MCF 10A (cell line): ENCODE measurements at regions not wholly inside any gene's neighbourhood (a gene's known extent, or its start where the extent isn't known, plus 50 kb on each side); places are given as distances from the start of the nearest gene placed in this dataset.

ENCODE experiments used
- BruUV-seq: library from RNA; stranded (reverse); fragments of 400-500 nt; replicated peaks from 2 replicates; lab custom pipeline; 2021; lab: Mats Ljungman, UMichigan
- CTCF ChIA-PET: fragments of 300-600 bp; sonication (Branson Sonifier 250); formaldehyde crosslinking; extraction: SDS; loops from one replicate; lab custom pipeline; 2021; ENCODE audit warnings: antibody characterized with exemption, inconsistent platforms; lab: Yijun Ruan, JAX
- POLR2A ChIA-PET: fragments of 300-600, 350-650 bp; sonication (Branson Sonifier 250); formaldehyde crosslinking; extraction: SDS; loops from one replicate; lab custom pipeline; 2020; ENCODE audit warnings: antibody characterized with exemption, inconsistent platforms; lab: Yijun Ruan, JAX
- DNase-seq: peaks from one replicate; pipeline ENCODE4 v3.0.0-alpha.2; 2018; ENCODE audit not compliant: unreplicated experiment
- H3K27ac Mint-ChIP-seq: one replicate; pipeline ENCODE4 v1.8.0; 2022; ENCODE audit warnings: mild to moderate bottlenecking, low read depth, mixed read lengths; ENCODE audit not compliant: unreplicated experiment
- H3K27me3 Mint-ChIP-seq: one replicate; pipeline ENCODE4 v1.8.0; 2022; ENCODE audit warnings: mixed read lengths; ENCODE audit not compliant: insufficient read depth, unreplicated experiment
- H3K36me3 Mint-ChIP-seq: one replicate; pipeline ENCODE4 v1.8.0; 2022; ENCODE audit warnings: mild to moderate bottlenecking, moderate library complexity, mixed read lengths; ENCODE audit not compliant: insufficient read depth, unreplicated experiment
- H3K4me1 Mint-ChIP-seq: one replicate; pipeline ENCODE4 v1.8.0; 2022; ENCODE audit warnings: mixed read lengths; ENCODE audit not compliant: insufficient read depth, unreplicated experiment
- H3K4me3 Mint-ChIP-seq: one replicate; pipeline ENCODE4 v1.8.0; 2022; ENCODE audit warnings: mild to moderate bottlenecking, moderate library complexity, mixed read lengths; ENCODE audit not compliant: unreplicated experiment
- H3K9me3 Mint-ChIP-seq: one replicate; pipeline ENCODE4 v1.8.0; 2022; ENCODE audit warnings: mixed read lengths; ENCODE audit not compliant: unreplicated experiment
- CTCF ChIP-seq: fragments of 200-600 bp; IDR thresholded peaks from one replicate; pipeline ENCODE4 v1.8.0; 2022; ENCODE audit warnings: antibody characterized with exemption, mild to moderate bottlenecking; ENCODE audit not compliant: unreplicated experiment
- intact Hi-C: fragments of 100-400 bp; cut with micrococcal nuclease; formaldehyde crosslinking; loops from 2 replicates; pipeline ENCODE4 v1.14.1; 2022

- no peak for DNase-seq
- Mint-ChIP-seq H3K27ac (no peak overlapping the region), H3K36me3 (no peaks in the 10 kb centered on the region), H3K27me3 (peaks cover 20% of the 10 kb centered on the region), H3K4me3 (no peak overlapping the region), H3K9me3 (no peaks in the 10 kb centered on the region), H3K4me1 (no peaks in the 10 kb centered on the region)
- intact Hi-C loops = no loop called here
- CTCF ChIA-PET = no interaction called here
- no peak for TF ChIP-seq CTCF
- BruUV-seq = no TSS peak
- POLR2A ChIA-PET = no interaction called here
Measured at GRCh38 chr2:167776359-167776758, 471.0 kb downstream of the STK39 start.

GRCh38 chr2:167771628-167772027 is 475.8 kb downstream of the STK39 start:
- POLR2A ChIA-PET = no interaction called here
- no peaks in the 10 kb centered on the region for H3K27me3 Mint-ChIP-seq
- TF ChIP-seq CTCF = no peak
- BruUV-seq = no TSS peak
- no peaks in the 10 kb centered on the region for H3K36me3 Mint-ChIP-seq
- DNase-seq = no peak
- intact Hi-C loops = no loop called here
- no peaks in the 10 kb centered on the region for H3K4me1 Mint-ChIP-seq
- no peaks in the 10 kb centered on the region for H3K9me3 Mint-ChIP-seq
- H3K4me3 Mint-ChIP-seq = no peak overlapping the region
- no peak overlapping the region for H3K27ac Mint-ChIP-seq
- CTCF ChIA-PET = no interaction called here

GRCh38 chr2:167769020-167769419 is 478.4 kb downstream of the STK39 start:
- H3K4me3 Mint-ChIP-seq = no peak overlapping the region
- CTCF ChIA-PET = interaction anchor here (0.6 to 1.1 kb wide), 2 partner anchors 16 to 30 kb away, joined by 4 read pairs; no protein-coding TSS in a partner anchor
- H3K27me3 Mint-ChIP-seq = no peaks in the 10 kb centered on the region
- POLR2A ChIA-PET = no interaction called here
- H3K4me1 Mint-ChIP-seq = peaks cover 5% of the 10 kb centered on the region
- H3K36me3 Mint-ChIP-seq = no peaks in the 10 kb centered on the region
- no TSS peak for BruUV-seq
- TF ChIP-seq CTCF = no peak
- H3K27ac Mint-ChIP-seq = no peak overlapping the region
- no peaks in the 10 kb centered on the region for H3K9me3 Mint-ChIP-seq
- intact Hi-C loops = no loop called here
- no peak for DNase-seq

GRCh38 chr2:167767830-167768229 is 479.6 kb downstream of the STK39 start:
- peaks cover 5% of the 10 kb centered on the region for H3K4me1 Mint-ChIP-seq
- H3K9me3 Mint-ChIP-seq = no peaks in the 10 kb centered on the region
- no TSS peak for BruUV-seq
- H3K27me3 Mint-ChIP-seq = no peaks in the 10 kb centered on the region
- H3K36me3 Mint-ChIP-seq = no peaks in the 10 kb centered on the region
- no peak overlapping the region for H3K4me3 Mint-ChIP-seq
- no peak overlapping the region for H3K27ac Mint-ChIP-seq
- intact Hi-C loops = no loop called here
- CTCF ChIA-PET = interaction anchor here (0.6 kb wide), 1 partner anchor 25 kb away, joined by 3 read pairs; no protein-coding TSS in a partner anchor
- no peak for TF ChIP-seq CTCF
- POLR2A ChIA-PET = no interaction called here
- no peak for DNase-seq
